T-helper 17 cell (primary cell): ENCODE measurements at regions not wholly inside any gene's neighbourhood (a gene's known extent, or its start where the extent isn't known, plus 50 kb on each side); places are given as distances from the start of the nearest gene placed in this dataset.

ENCODE experiments used
- ATAC-seq: fragments of 150-1000 bp; cut with Tn5 transposase; 2 replicates; pipeline ENCODE4 v1.10.0; 2021; ENCODE audit warnings: mild to moderate bottlenecking, moderate library complexity
- DNase-seq, 3 donors: peaks; one replicate each; pipeline versions ENCODE4 v3.0.0 to v3.0.0-alpha.2; 2020 to 2021
- H3K9me3 ChIP-seq: one replicate; pipeline ENCODE4 v1.7.0; 2013; ENCODE audit warnings: low read length, mild to moderate bottlenecking; ENCODE audit not compliant: control insufficient read depth, poor library complexity, severe bottlenecking
- H3K27ac Mint-ChIP-seq: one replicate; pipeline ENCODE4 v1.8.0; 2022; ENCODE audit warnings: mild to moderate bottlenecking, moderate library complexity, mixed read lengths
- H3K27me3 Mint-ChIP-seq: one replicate; pipeline ENCODE4 v1.8.0; 2022; ENCODE audit warnings: mixed read lengths
- H3K36me3 Mint-ChIP-seq: one replicate; pipeline ENCODE4 v1.8.0; 2022; ENCODE audit warnings: low read depth, mixed read lengths
- H3K4me1 Mint-ChIP-seq: one replicate; pipeline ENCODE4 v1.8.0; 2022; ENCODE audit warnings: mild to moderate bottlenecking, mixed read lengths
- H3K4me3 Mint-ChIP-seq: one replicate; pipeline ENCODE4 v1.8.0; 2022; ENCODE audit warnings: mild to moderate bottlenecking, moderate library complexity, mixed read lengths

DNA sequence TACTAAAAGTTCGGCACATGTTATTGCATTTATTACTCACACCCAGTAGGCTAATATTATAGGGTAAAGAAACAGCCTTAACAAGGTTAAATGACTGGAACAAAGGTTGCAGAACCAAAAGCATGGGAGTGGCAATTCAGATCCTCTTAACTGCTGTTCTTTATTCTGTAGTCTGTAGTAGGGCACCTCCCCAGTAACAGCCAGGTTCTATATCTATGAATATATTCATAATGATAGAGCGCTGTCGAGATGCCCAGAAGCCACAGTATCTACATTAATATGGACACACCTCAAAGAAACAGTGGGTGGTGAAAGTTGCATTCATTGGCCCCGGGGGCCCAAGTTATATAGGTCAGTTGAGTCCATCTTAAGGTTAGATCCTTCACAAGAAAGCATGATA is 340.9 kb upstream of the THRB start:
- H3K4me3 Mint-ChIP-seq: no peak overlapping the region
- H3K4me1 Mint-ChIP-seq: no peaks in the 10 kb centered on the region
- H3K9me3 ChIP-seq: no peaks in the 10 kb centered on the region
- DNase-seq (no peak), ATAC-seq (no peak)
- no peaks in the 10 kb centered on the region for H3K36me3 Mint-ChIP-seq
- H3K27ac Mint-ChIP-seq: no peak overlapping the region
- H3K27me3 Mint-ChIP-seq: peaks cover 2% of the 10 kb centered on the region

DNA sequence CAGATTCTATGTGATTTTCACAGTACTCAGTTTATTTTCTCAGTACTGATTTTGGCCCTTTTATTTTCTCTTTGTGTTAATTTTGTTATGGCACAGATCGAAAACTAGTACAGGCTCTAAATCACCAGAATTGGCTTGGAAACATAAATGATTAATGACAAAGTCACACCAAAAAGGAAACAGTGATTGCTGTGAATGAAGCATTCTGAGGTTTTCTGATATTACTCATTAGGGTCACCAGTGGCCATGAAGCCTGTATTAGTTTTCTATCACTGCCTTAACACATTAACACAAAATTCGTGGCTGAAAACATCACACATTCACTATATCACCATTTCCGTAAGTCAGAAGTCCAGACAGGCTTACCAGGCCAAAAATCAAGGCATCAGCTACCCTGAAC is 343.0 kb upstream of the THRB start:
- Mint-ChIP-seq H3K4me3 (no peak overlapping the region), H3K36me3 (no peaks in the 10 kb centered on the region), H3K4me1 (no peaks in the 10 kb centered on the region), H3K27ac (no peak overlapping the region), H3K27me3 (no peaks in the 10 kb centered on the region)
- ATAC-seq: no peak
- no peaks in the 10 kb centered on the region for H3K9me3 ChIP-seq
- DNase-seq: no peak

DNA sequence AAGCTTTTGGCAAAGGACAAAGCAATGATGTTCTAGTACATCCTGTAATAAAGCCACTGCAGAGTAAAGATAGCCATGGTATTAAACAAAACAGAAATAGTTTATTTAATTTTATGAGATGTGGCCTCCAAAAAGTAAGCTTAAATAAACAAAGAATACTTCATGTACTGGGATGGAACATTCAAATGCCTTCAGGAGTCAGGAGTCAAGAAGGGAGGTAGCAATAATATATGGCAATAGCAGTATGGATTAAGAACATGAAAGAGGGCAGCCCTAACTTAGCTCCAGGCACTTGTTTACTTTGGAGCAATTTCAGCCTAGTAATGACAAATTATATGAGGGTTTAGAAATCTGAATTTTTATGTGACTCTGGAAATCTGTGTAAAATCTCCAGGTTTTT is 343.9 kb upstream of the THRB start:
- Mint-ChIP-seq H3K4me1 (no peaks in the 10 kb centered on the region), H3K36me3 (no peaks in the 10 kb centered on the region), H3K4me3 (no peak overlapping the region), H3K27ac (no peak overlapping the region), H3K27me3 (no peaks in the 10 kb centered on the region)
- ATAC-seq (no peak), DNase-seq (no peak)
- H3K9me3 ChIP-seq: no peaks in the 10 kb centered on the region

DNA sequence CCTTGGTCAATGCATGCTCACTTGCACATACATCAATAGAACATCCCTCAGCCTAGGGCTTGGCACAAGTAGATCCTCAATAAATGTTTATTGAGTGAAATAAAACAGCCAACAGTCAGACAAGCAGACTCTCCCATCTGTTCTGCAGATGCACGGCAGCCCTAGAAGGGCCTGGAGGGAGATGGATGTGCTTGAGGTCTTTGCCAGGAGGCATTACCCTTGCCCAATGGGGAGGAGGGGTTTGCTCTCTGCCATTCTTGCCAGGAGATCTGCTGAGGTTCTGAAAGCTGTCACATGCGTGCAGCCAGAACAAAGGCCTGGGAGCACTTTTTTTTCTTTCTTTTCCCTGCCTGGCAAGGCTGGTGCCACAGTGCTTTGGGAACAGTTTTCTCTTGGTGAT is 349.3 kb upstream of the THRB start:
- H3K36me3 Mint-ChIP-seq: no peaks in the 10 kb centered on the region
- H3K4me1 Mint-ChIP-seq: no peaks in the 10 kb centered on the region
- H3K4me3 Mint-ChIP-seq: no peak overlapping the region
- H3K27ac Mint-ChIP-seq: no peak overlapping the region
- ATAC-seq: no peak
- H3K9me3 ChIP-seq: no peaks in the 10 kb centered on the region
- no peak for DNase-seq
- no peaks in the 10 kb centered on the region for H3K27me3 Mint-ChIP-seq

DNA sequence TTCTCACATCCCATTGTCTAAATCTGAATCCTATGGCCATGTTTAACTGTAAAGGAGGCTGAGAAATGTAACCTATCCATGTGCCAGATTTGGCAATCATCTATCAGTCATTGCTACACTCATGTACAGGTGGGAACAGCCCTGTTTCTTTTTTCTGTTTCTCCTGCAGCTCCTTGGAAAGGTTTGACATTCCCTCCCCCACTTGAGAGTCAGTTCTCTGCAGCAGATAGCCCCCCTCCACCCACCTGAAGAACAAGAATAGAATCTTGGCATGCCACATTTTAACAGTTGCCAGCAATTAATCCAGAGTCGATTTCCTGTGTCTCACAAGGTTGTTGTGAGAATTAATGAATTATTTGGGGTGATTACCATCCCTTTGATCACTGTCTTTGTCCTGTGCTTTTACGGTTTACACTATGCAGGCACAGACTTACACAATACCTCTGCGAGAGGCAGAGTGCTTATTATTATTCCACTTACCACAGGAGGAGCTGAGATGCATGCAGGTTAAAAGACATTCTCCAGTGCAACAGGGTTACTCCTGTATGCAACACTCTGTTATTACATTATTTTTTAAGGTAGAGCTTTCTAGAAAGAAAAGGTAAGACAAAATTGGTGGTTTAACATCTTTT is 351.0 kb upstream of the THRB start:
- no peak for ATAC-seq
- no peak for DNase-seq
- no peaks in the 10 kb centered on the region for H3K27me3 Mint-ChIP-seq
- H3K9me3 ChIP-seq: no peaks in the 10 kb centered on the region
- H3K36me3 Mint-ChIP-seq: no peaks in the 10 kb centered on the region
- H3K4me1 Mint-ChIP-seq: no peaks in the 10 kb centered on the region
- H3K27ac Mint-ChIP-seq: no peak overlapping the region
- no peak overlapping the region for H3K4me3 Mint-ChIP-seq

DNA sequence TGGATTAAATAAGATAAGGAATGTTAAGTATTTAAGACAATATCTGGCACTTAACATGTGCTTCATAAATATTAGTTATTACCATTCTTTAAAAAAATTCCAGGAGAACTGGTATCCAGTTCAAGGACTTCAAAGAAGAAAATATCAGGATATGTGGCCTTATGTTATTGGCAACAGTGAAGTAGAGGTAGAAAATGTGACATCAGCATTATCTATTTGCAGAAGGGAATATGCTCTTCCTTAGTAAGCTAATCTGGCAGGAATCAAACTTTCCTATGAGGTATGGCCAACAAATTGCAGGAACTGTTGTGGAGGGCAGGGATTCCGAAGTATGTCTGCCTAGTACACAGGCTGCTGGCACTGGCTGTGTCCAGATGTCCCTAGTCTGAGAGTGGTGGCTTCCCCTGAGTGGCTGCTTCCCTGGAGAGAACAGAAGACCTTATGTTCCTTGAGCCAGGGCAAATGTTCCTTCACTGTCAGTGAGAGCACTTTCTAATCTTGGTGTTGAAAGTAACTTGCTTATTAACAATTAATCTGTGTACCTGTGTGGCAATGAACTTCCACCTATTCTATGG is 351.7 kb upstream of the THRB start:
- H3K36me3 Mint-ChIP-seq: no peaks in the 10 kb centered on the region
- ATAC-seq (no peak), DNase-seq (no peak)
- no peaks in the 10 kb centered on the region for H3K27me3 Mint-ChIP-seq
- no peak overlapping the region for H3K4me3 Mint-ChIP-seq
- H3K9me3 ChIP-seq: no peaks in the 10 kb centered on the region
- no peak overlapping the region for H3K27ac Mint-ChIP-seq
- H3K4me1 Mint-ChIP-seq: no peaks in the 10 kb centered on the region

DNA sequence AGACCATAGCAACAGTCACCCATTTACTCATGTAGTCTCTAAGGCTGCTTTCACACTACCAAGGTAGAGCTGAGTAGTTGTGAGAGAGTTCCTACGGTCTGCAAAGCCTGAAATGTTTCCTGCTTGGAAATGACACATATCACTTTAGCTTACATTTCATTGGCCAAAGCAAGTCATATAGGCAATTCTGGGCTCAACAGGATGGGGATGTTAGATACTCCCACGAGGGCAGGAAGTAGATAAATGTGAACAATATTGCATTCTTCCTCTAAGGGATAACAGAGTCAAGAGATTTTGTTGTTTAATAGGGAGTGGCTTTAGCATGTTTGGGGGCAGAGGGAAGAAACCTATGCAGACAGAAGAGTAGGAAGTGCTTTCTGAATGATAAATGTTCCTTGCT is 355.6 kb upstream of the THRB start:
- DNase-seq (no peak), ATAC-seq (no peak)
- H3K36me3 Mint-ChIP-seq: no peaks in the 10 kb centered on the region
- H3K27ac Mint-ChIP-seq: no peak overlapping the region
- no peak overlapping the region for H3K4me3 Mint-ChIP-seq
- no peaks in the 10 kb centered on the region for H3K9me3 ChIP-seq
- no peaks in the 10 kb centered on the region for H3K4me1 Mint-ChIP-seq
- H3K27me3 Mint-ChIP-seq: no peaks in the 10 kb centered on the region

DNA sequence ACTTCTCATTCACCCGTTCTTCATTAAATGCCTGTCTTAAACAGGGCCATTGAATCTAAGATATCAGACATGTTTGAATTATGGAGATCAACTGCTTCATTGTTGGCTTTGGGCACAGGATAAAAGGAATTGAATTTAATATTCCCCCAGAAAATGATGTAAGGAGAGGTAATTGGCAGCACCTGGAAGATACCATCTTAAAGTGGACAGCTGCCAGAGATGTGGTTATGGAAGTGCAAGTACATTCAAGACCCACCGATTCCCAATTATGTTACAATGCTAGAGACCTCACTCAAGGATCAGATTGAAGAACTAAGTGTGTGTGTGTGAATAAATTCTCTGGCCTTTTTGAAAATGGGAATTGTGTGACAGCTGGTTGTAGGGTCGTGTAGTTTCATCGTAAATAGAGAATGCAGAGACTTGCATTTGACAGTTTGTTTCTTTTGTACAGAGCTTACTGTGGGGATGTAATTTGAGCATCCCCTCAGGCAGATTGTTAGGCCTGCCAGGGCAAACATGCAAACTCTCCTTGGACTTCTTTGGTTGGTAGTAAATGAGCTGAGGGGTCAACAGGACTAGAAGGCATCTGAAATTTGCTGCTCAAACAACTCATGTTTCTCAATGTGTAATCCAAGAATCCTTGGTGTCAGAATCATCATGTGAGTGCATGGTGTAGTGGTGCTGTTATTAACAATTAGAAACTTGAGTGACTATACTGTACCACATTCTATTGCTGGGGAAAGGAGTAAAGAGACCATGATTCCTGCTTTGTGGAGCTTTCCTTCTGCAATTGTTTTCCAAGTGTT is 359.2 kb upstream of the THRB start:
- Mint-ChIP-seq H3K4me1 (no peaks in the 10 kb centered on the region), H3K4me3 (no peak overlapping the region), H3K36me3 (no peaks in the 10 kb centered on the region), H3K27me3 (no peaks in the 10 kb centered on the region), H3K27ac (no peak overlapping the region)
- no peak for DNase-seq
- ATAC-seq: no peak
- no peaks in the 10 kb centered on the region for H3K9me3 ChIP-seq

DNA sequence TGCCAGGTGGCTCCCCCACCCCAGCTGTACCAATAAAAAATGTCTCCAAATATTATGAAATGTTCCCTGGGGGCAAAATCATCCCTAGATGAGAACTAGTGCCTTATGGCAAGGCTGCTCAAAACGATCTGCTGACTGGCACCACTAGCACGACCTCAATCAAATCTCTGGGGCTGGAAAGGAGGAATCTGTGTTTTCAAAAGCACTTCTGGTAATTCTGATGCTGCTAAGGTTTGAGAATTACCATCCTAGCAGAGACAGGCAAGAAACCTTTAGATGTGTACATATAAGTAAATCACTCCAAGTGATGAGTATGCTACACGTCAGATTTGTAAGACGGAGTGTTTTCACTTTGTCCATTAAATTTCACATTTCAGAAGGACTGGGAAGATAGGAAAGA is 360.1 kb upstream of the THRB start:
- H3K4me3 Mint-ChIP-seq: no peak overlapping the region
- no peaks in the 10 kb centered on the region for H3K4me1 Mint-ChIP-seq
- no peaks in the 10 kb centered on the region for H3K36me3 Mint-ChIP-seq
- no peak overlapping the region for H3K27ac Mint-ChIP-seq
- DNase-seq (no peak), ATAC-seq (no peak)
- H3K9me3 ChIP-seq: no peaks in the 10 kb centered on the region
- no peaks in the 10 kb centered on the region for H3K27me3 Mint-ChIP-seq

DNA sequence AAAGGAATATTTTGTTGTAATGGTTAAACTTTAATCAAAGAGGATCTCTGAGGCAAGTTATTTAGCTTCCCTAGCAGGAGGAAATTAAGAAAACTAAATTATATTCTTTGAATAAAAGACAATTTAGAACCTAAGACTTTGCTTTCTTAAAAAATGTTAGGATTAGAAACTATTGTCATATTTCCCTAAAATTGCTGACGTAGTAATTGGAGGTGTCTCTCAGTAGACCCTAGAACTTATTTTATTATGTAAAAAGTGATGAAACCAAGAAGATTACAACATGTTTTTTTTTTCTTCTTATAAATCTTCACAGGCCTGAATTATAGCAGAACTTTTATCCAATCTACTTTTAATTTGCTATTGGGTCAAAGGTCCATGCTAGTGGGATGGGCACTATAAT is 363.3 kb upstream of the THRB start:
- DNase-seq: no peak
- Mint-ChIP-seq H3K27me3 (no peaks in the 10 kb centered on the region), H3K4me1 (no peaks in the 10 kb centered on the region), H3K4me3 (no peak overlapping the region), H3K27ac (no peak overlapping the region), H3K36me3 (no peaks in the 10 kb centered on the region)
- H3K9me3 ChIP-seq: no peaks in the 10 kb centered on the region
- no peak for ATAC-seq

DNA sequence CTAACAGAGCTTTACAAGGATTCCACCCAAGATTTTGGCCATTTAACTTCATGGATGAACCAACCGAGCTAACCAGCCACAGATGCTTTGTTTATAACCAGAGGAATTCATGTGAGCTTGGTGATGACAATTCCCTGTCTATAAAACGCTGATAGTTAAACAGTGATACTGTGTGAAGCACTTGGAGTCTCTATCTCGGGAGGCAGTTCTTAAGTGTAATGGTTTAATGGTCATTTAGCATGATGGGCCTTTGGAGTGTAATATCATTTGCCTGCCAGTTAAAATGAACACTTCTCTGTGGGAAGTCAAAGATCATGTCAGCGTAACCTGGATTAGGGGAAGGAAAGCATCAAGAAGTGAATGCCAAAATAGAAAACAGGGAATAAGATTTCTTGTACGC is 368.6 kb upstream of the THRB start:
- H3K4me3 Mint-ChIP-seq: no peak overlapping the region

DNA sequence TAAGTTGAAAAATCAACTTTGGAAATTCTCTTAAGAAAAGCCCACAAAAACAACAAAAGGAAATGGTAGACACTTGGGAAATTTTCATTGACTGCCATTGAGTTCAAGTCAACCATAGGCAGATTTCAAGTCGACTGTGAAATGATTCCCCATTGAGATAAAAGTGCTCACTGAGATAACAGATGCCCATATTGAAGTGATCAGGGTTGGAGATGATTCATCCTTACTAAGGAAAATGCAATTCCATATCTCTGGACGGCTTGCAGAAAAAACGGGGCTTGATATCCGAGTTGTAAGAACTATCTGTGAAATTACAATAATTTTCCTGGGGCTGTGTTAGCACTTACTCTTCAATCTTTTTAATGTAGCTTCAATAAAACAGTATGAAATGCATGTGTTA is 373.1 kb upstream of the THRB start:
- ATAC-seq (no peak), DNase-seq (no peak)
- H3K27ac Mint-ChIP-seq: no peak overlapping the region
- H3K4me3 Mint-ChIP-seq: no peak overlapping the region
- no peaks in the 10 kb centered on the region for H3K36me3 Mint-ChIP-seq
- H3K27me3 Mint-ChIP-seq: no peaks in the 10 kb centered on the region
- H3K9me3 ChIP-seq: no peaks in the 10 kb centered on the region
- no peaks in the 10 kb centered on the region for H3K4me1 Mint-ChIP-seq

More for the DNA sequence above, 368.6 kb upstream of the THRB start:
- ATAC-seq (no peak), DNase-seq (no peak)
- Mint-ChIP-seq H3K4me1 (no peaks in the 10 kb centered on the region), H3K27ac (no peak overlapping the region), H3K27me3 (no peaks in the 10 kb centered on the region), H3K36me3 (no peaks in the 10 kb centered on the region)
- no peaks in the 10 kb centered on the region for H3K9me3 ChIP-seq

DNA sequence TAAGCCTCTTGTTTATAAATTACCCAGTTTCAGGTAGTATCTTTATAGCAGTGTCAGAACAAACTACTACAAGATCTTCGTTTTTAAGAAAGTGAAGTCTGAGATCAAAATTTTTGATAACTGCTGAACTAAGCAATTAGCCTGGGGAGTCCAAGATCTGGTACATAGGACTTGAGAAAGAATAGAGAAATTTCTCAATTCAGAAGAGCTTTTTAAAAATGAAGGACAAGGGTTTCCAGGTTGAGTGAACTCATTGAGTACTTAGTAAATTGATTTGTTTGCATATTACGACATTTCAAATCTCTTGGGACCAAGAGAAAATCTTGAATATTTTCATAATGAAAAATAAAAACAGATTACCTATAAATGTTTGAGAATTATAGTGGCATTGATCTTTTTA is 386.6 kb upstream of the THRB start:
- Mint-ChIP-seq H3K27me3 (no peaks in the 10 kb centered on the region), H3K36me3 (no peaks in the 10 kb centered on the region), H3K4me3 (no peak overlapping the region), H3K4me1 (no peaks in the 10 kb centered on the region), H3K27ac (no peak overlapping the region)
- H3K9me3 ChIP-seq: peaks cover 6% of the 10 kb centered on the region
- no peak for ATAC-seq
- DNase-seq: no peak

DNA sequence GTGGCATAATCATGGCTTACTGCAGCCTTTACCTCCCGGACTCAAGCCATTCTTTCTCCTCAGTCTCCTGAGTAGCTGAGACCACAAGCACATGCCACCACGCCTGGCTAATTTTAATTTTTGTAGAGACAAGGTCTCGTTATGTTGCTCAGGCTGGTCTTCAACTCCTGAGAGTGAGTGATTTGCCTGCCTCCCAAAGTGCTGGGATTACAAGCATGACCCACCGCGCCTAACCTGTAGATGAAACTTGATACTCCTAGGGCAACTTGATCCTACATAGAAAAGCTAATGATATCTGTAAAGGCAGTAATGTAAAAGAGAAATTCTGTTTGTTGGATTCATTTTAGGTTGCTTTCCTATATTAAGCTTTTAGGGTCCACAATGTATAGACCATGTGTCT is 391.9 kb upstream of the THRB start:
- H3K4me1 Mint-ChIP-seq: no peaks in the 10 kb centered on the region
- peaks cover 3% of the 10 kb centered on the region for H3K9me3 ChIP-seq
- H3K27ac Mint-ChIP-seq: no peak overlapping the region
- H3K36me3 Mint-ChIP-seq: no peaks in the 10 kb centered on the region
- ATAC-seq (no peak), DNase-seq (no peak)
- no peak overlapping the region for H3K4me3 Mint-ChIP-seq
- no peaks in the 10 kb centered on the region for H3K27me3 Mint-ChIP-seq
